GM19023 (cell line): ENCODE measurements at regions not wholly inside any gene's neighbourhood (a gene's known extent, or its start where the extent isn't known, plus 50 kb on each side); places are given as distances from the start of the nearest gene placed in this dataset.
"Not testable (repeated sequence)": the region's sequence is repeated elsewhere in the genome, so short reads cannot be mapped to it uniquely, and the experiment has no call there.

ENCODE experiments used
- ATAC-seq: cut with Tn5 transposase; IDR thresholded peaks from one replicate; pipeline ENCODE4 v1.9.1; 2021; ENCODE audit warnings: mild to moderate bottlenecking, moderate library complexity; ENCODE audit not compliant: unreplicated experiment

DNA sequence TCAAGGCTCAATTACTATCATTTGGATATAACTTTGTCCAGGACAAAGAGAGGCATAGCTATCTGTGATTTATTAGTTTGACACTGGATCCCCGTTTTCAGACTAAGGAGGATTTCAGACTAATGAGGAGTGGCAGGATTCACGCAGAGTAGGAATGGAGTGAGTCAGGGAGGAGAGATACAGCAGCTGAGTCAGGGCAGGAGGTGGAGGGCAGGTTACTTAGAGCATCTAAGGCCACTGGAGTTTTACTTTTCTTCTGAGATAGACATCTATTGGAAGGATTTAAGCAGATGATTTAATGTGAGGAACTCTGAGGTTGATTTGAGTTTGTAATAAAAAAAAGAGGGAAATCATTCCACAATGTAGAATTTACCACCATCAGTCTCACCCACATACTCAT is 110.6 kb downstream of the RPIA start:
- not testable (repeated sequence) for ATAC-seq

DNA sequence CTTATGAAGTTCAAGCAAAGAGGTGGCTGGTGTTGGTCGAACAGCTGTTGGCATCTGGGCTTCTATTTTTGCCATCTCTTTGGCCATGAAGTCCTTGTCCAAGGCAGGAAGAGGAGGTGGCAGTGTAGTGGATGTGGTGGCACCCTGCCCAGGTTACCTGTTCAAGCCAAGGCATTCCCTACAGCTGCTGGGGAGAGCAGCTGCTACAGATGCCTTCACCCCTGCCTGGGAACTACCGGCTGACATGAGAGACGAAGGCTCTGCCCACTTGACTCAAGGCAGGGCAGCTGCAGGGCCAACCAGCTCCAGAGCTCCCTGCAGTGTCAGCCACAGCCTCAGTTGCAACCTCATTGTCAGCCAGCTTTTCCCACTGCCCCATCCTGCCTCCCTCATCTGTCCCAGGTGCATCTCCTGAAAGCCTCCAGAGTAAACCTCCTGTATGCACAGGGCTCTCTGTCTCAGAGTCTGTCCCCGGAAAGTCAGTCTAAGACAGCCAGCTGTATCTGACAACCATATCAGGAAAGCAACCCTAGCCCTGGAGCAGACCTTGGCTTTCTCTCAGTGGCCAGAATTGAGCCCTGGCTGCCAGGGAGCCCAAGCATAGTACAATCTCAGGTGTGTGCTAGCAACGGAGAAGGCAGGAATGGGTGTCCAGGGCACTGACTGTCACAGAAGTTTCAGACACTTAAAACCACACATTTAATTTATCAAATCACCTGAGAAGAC is 115.9 kb downstream of the RPIA start:
- ATAC-seq: no peak

DNA sequence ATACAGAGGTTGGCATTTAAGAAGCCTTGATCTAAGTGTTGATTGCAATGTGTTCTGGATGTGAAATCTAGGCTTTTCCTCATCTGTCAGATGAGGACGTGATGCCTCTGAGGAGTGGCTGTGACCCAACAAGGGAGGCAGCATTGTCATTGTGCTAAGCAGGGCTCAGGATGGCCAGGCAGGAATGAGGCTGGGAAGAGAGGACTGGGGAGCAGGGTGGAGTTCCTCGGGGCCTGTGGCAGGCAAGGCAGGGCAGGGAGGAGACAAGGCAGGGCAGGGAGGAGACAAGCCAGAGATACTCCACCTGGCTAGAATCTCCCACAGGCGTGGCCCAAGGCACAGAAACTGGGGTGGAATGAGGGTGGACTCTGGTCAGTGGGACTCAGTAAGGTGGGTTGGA is 116.6 kb downstream of the RPIA start:
- ATAC-seq: no peak

DNA sequence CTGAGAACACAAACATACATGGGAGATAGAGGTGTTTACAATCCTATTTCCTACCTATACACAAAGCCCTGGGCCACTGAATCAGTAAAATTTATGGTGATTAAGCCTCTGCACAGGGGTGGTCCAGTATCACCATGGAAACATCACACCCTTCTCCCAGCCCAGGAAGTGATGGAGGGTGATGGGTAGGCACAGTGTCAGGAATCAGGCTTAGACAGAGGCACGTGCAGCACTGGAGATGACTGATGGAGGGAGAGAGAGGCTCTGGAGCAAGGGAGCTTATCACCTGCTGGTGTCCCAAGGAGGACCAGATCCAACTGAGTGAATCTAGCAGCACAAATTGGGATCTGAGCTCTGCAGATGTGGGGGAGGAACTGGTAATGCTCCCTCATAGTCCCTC is 117.2 kb downstream of the RPIA start:
- ATAC-seq: no peak

DNA sequence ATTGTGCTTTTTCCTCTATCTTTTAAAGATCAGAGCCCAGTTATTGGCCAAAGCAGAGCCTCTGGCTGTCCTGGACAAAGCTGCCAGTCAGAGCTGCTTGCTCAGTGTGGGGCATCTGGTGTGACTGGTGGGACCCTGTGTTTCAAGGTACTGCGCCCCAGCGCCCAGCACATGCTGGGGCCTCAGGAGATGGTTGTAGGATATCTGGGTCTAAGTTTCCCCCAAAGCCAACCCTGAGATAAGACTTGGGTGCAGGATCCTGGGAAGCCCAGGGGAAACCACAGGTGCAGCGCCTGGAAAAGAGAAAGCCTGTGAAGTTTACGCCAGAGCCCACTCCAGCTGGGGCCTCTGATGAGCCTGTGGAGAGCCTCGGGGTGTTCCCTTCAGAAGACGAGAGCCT is 117.7 kb downstream of the RPIA start:
- ATAC-seq: no peak

DNA sequence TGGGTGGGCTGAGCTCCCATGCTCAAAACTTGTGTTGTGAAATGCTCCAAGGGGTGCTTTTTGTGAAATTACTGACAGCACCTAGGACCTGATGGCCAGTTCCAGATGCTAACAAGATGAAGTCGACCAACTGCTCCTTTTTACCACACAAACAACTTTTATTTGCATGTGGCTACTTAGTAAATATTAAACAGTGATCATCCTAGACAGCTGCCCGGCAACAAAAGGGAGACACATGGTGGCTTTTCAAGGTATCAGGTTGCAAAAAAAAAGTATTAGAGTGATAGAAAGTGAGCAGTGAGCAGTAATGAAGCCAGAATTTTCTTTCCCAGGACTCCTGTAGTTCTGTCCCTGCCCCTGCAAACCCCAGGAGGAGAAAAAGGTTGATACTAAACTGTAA is 118.5 kb downstream of the RPIA start:
- ATAC-seq: peak; percentile 77

DNA sequence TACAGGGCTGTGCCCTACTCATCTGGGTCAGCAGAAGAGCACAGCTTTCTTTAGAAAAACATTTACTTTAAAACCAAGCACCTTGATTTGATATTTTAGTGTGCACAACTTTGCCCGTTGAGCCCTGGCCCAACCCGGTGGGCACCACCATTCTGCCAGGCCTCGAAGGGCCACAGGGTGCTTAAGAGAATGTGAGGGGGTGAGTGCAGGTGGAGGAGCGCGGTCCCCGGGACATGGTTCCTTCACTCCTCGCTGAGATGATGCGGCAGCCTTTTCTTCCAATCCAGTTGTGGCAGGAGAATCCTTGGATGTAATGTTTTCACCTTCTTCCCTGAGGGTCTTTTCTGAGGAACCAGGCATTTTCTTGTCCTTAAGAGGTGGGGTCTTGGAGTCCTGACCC is 119.0 kb downstream of the RPIA start:
- no peak for ATAC-seq

DNA sequence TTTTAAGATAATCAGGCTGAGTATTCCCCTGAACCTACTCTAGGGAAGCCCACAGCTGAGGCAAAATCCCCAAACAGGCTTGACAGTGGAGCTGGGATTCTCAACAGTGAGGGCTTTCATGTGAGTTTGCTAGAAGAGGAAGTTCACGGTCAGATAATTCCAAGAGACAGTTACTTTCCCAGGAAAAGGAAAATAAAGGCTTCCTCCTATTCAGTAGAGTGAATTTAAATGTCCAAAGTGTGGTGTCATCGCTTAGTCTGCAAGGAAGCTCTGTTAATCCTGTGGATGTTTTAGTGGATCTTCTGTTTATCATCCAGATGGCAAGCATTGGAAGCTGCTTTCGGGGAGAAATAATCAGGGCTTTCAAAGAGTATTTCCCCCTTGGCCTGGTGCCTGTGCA is 119.8 kb downstream of the RPIA start:
- ATAC-seq: no peak

DNA sequence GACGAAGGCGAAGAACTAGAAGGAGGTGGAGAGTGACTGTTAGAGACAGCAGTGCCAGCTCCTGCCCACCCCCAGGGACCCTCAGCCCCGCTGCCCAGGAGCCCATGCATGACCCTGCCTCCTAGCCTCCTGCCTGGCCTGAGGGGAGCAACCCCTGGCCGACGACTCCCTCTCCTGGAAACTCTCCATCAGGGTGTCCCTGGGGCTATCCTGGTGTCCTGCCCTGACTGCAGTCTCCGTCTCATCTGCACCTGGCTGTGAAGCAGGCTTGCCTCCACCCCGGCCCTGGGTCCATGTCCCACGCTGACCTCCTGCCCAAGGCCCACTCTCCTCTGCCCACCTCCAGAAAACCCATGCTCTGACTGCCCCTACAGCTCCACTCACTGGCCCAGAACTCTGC is 120.2 kb downstream of the RPIA start:
- ATAC-seq: no peak

DNA sequence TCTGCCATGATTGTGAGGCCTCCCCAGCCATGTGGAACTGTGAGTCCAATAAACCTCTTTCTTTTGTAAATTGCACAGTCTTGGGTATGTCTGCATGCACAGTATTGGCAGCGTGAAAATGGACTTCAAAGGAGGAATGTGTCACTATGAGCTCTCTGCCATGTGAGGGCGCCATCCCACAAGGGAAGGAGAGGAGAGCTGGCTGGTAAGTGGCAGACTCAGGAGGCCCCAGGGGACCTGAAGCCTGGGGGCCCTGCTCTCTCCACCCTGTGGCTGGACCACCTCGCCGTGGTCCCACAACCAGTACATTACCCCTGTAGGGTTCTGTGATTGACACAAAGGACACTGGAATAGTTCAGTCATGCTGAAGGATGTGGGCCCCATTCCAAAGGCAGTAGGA is 122.1 kb downstream of the RPIA start:
- no peak for ATAC-seq

DNA sequence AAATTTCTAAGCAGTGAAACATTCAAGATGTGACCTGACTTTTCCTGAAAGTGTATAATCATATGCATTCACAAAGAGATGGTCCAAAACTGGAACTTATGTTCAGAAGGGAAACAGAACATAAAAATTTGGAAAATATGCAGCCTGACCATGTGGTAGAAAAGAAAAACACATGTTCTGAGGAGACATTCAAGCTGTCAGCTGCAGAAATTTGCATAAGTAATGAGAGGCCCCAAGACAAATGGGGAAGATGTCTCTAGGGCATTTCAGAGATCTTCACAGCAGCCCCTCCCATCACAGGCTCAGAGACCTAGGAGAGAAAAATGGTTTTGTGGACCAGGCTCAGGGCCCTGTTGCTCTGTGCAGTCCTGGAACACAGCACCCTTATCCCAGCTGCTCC is 123.8 kb downstream of the RPIA start:
- ATAC-seq: no peak

DNA sequence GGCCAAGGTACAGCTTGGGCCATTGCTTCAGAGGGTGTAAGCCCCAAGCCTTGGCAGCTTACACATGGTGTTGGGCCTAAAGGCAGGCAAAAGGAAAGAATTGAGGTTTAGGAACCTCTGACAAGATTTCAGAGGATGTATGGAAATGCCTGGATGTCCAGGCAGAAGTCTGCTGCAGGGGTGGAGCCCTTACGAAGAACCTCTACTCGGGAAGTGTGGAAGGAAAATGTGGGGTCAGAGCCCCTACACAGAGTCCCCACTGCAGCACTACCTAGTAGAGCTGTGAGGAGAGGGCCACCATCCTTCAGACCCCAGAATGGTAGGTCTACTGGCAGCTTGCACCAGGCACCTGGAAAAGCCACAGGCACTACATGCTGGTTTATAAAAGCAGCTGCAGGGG is 124.2 kb downstream of the RPIA start:
- ATAC-seq: no peak

DNA sequence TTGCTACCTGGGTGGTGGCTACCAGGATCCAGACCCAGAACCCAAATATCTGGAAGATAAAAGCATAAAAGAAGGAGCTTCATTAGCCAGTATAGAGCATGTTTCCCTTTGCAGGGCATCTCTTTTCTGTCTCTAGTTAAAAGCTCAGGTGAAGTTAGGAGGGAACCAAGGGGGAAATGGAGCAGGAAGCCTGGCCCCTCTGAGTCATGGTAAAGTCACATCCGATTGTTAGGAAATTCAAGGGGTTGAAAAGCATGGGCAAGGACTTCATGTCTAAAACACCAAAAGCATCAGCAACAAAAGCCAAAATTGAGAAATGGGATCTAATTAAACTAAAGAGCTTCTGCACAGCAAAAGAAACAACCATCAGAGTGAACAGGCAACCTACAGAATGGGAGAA is 126.9 kb downstream of the RPIA start:
- ATAC-seq: no peak

DNA sequence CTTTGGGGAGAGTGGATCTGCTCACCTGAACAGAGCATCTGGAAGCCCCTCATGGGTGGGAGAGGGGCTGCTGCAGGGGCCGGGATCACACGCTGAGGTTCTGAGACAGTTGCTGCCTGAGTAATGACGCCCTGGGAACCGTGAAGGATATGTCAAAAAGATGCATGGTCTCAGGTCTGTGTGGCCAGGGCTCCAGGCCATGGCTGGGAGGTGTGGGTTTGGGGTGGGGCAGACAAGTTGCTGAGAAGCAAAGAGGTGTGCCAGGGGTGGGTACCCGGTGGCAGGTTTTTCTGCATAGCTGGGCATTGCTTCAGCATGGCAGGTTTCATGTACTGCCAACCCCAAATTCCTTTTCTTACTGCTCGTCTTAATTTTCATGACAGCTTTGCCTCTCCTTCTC is 133.5 kb downstream of the RPIA start:
- ATAC-seq: no peak

DNA sequence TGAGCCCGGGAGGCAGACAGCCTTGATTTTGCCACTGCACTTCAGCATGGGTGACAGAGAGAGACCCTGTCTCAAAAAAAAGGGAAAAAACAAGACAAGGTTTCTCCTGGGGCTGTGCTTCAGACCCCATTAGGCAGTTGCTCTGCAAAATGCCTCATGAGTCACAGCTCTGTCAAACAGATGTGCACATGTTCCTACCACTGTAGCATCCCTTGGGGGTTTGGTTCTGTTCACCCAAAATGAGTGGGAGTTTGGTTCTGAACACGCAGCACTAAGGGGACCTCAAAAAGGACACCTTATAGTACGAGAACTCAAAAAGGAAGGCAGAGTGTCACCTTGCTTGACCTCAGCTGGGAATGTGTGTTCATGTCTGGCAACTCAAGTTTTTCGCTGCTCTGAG is 134.9 kb downstream of the RPIA start:
- ATAC-seq: no peak

DNA sequence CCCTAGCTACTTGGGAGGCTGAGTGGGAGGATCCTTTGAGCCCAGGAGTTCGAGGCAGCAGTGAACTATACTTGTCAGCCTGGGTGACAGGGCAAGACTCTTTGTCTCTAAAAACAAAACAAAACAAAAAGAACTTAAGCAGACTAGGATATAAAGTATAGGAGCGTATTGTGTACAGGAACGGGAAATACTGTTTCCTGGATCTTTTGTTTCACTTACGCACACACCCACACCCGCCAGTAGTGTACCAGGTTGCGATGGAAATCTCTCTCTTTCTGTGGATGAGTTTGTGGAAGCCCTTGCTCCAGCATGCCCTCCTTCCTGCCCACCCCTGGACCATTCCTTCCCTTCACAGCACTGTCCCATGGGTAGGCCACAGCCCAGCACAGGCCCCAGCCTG is 136.3 kb downstream of the RPIA start:
- ATAC-seq: no peak

DNA sequence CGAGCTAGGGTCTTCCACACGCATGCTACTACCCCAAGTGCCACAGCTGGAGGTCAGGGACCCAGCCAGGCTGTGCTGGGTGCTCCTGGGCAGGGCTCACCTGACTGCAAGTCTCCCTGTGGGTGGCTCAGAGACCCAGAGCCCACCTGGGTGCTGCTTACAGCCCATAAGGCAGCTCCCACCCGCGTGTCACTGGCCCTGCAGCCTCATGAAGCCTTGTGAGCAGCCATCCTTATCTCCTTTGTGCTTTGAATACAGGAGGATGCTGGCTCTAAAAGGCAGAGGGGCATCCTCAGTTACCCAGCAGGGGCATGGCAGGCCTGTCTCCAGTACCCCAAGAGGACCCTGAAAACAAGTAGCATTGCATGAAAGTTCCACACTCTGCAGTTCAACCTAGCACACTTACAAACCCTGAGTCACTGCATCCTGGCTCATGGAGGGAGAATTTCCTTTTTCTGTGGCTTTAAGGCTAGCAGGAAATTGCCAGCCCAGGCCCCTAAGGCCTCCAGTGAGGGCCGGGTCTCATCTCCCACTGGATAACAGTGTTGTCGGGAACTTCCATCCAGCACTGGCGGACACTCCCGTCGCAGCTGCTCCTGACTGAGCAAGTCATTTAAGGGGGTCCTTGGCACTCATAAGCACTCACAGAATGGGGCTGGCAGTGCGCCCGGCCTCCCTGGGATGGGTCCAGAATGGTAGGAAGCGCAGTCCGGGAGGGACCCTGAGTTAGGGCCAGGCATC is 137.1 kb downstream of the RPIA start:
- no peak for ATAC-seq

DNA sequence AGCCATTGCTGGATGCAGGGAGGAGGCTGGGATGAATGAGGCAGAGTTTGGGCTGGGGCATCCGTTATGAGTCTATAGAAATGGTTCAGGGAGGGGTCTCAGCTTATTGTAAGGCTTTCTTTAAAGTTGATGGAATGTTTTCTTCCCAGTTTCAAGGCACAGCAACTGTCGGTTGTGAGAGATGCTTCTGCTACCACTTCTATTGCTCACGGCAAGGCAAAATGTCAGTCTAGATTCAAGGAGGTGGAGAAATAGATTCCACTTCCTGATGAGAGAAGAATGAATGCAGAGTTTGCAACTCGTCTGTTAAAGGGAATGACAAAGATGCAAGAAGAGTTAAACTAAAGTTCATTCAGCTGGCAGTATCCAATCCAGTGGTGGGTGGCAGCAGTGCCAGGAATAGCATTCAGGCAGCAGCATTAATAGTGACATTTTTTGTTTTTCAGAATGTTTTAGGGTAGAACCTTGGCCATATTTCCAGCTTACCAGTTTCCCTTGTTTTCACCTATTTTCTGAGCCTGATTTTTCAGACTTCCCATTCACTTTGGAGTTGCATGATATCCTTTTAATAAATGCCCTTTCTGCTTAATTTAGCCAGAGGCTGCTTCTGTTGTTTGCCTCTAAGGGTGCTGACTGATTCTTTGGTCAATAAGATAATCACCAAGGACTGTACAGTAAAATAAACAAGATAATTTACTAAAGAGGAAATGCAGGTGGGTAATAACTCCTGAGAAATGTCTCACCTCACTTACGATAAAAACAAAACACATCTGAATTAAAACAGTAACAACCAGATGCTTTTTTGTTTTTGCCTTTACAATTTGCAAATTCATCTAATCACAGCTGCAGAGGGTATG is 138.4 kb downstream of the RPIA start:
- no peak for ATAC-seq

DNA sequence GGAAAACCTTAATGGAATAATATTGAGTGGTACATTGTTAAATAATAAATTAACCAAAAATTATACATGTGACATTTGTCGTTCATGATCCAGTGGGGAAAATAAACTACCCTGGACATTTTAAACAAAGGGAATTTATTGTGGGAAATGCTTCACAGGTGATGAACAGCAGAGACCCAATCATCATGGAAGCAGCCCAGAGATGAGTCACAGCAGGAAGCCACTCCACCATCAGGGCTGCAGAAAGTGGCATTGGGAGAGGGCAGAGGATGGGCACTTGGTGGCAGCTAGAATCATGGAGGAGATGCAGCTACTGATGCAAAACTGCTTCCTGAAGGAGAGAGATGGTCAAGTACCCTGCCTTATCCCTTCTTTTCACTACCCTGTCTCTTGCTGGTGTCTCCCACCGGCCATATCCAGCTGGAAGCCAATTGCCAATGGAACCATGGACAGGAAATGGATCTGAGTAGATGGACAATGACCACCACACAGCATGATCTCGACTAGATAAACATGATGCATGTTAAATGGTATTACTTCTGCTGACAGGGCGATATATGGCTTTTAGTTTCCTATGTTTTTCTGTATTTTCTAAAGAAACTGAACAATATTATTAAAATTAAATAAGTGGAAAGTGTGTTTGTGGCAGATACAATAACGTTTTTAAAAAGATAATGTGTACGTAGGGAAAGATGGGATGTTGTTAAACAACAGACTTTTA is 139.8 kb downstream of the RPIA start:
- ATAC-seq: no peak

DNA sequence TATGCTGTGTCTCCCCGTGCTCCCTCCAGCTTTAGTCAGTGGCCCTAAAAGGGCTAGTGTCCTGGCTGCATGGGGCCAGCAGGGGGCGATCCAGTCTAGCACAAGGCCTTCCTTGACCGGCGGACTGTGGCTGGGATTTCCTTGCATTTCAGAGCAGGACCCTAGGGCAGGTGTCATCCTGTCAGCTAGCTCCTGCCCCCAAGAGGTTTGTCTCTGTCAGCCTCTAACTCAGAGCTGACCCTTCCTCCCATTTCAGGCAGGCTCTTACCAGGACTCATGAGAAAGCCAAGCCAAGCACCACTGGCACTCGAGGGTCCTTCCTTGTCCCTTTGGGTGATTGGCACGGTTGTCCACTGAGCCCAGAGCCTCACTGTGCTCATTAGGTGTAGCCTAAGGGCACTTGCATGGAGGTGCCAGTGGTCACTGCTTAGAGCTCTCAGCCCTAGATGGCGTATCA is 140.3 kb downstream of the RPIA start:
- peak; percentile 85 for ATAC-seq
